Right lung (tissue), 2 donors: ENCODE measurements at regions not wholly inside any gene's neighbourhood (a gene's known extent, or its start where the extent isn't known, plus 50 kb on each side); places are given as distances from the start of the nearest gene placed in this dataset.

Experiments
- DNase-seq, 2 donors: peaks; one replicate each; pipeline ENCODE4 v3.0.0-alpha.2; 2013

DNA sequence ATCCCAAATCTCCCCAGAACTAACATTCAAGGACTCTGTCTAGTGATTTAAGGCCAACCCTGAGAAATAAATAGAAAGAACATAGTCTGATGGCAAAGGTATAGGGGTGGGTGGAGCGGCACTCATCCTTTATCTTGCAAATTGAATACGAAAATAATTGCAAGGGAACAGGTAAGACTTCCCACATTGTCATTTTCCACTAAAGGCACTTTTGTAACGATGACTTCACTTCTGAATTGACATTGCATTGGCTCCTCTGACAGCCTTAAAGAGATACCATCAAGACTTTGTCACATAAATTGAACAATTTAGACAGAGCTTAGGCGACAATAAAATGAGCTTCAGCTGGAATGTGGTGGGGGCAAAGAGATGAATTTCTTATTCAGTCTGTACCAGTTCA lies 75.3 kb upstream of the PLCL2 start:
- DNase-seq = no peak

DNA sequence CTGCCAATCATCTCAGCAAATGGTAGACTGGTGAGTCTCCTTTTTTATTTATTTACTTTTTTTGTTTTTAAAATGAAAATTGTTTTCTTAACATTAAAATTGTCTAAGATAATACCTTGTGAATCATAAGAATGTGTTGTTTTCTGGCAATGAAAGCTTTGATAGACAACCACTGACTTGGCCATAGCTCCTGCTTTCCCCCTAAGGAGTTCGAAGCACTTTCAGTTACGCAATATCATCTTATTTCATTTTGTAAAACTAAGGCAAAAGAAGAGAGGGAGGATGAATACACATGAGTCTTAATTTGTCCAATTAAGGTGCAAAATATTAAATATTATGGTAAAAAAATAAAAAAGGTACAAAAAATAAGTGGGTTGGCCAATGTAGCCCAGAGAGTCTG lies 74.8 kb upstream of the PLCL2 start:
- DNase-seq = no peak

DNA sequence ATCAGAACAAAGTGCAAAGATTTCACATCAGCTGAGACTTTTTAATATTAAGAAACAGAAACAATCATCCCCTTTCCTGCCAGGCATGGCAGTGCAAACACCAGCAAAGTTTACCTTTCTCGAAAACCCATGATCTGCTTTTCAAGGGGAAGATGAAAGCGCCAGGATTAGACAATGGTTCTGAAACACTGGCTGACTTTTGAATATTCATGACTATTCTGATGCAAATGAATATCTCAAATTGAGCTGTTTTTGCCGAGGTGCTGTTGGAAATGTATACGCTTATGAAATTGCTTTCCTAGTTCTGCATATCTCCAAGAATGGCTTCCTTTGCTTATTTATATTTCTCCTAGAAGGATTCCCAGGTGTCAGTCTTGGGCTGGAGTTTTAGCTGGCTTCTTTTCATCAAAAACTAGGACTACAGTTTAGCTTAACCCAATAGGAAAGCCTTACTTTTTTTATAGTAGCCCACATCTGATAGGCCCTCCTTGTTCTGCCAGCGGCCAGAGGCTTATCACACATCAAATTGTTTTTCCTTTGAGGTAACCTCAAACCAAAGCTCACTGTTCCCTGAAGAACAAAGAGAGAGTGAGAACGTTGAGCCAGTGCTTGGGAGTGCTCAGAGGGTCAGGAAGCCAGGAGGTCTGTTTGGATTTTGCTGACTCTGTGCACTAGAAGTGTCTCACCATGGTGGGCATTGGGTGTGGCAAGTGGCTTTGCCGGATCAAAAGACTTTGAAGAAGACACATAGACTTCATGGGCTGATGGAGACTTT lies 74.0 kb upstream of the PLCL2 start:
- DNase-seq = no peak

DNA sequence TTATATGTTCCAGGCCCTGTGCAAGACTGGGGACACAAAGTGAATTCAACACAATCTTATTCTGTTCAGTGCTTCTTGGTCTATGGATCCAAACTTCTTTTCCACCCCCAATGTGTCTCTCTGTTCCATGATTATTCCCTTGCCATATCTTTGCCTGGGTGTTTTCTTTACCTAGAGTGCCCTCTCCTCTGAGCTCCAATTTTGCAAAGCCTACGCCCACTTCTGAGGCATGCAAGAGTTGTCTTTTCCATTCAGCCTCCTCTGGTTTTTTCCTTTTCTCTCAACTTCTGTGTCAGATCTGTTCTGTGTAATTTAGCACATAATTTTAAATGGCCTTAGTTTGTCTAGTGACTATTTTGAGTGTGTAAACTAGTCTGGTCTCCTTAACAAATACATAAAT lies 72.8 kb upstream of the PLCL2 start:
- DNase-seq = no peak

DNA sequence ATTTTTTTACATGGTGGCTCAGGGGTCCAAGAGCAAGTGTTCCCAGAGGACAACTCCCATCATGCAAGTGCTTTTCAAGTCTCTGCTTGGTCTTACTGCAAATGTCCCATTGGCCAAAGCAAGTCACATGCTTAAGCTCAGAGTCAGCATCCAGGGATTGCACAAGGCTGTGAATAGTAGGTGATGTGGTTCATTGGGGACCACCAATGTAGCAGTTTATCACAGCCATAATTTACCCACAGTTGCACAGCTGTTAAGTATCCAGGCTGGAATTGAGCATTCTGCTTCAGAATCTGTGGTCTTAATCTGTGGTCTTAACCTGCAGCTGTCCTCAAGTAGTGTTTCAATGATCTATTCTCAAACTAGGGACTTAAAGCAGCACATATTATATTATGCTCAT lies 71.4 kb upstream of the PLCL2 start:
- DNase-seq = no peak

DNA sequence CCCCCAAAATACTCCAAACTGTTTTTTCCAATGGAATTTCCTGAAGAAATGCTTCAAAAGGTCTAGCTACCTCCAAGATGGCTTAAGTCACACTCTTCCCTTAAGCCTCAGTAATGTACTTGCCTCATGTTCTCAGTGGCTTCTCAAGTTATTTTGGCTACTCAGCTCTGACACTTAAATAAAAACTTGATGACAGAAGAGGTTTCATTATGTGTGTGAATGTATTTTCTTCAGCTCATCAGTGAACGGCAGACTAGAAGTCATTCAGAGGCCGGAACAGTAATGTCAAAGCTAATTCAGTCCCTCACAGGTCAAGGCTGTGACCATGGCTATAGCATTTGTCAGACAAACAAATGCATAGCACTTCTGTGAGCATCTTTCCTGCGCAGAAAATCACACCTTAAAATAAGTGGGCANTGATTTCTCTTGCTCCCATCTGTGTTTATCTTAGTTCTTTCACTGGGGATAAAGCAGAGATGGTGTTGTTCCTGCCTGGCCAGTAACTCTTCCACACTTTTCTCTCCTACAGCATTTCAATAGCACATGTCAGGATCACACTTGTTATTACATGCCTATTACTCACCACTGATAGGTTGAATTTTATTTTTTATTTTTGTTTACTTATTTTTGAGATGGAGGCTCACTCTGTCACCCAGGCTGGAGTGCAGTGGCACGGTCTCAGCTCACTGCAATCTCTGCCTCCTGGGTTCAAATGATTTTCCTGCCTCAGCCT lies 68.5 kb upstream of the PLCL2 start:
- DNase-seq = no peak

DNA sequence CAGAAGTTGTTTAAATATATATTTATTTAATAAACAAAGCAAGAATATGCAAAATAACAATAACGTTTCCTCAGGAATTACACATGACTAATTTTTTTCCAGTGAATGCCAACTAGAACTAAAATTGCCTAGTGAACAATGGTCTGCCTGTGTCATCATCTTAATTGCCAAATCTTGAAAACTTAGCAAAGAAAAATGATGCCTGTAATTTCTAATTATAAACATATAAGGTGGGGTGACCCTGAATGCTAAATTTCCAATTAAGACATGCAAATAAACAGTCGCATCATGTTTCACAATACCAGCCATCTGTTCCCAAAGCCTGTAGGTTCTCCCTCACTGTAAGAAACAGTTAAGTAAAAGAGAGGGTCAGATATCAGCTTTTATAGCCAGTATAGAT lies 67.6 kb upstream of the PLCL2 start:
- no peak for DNase-seq

DNA sequence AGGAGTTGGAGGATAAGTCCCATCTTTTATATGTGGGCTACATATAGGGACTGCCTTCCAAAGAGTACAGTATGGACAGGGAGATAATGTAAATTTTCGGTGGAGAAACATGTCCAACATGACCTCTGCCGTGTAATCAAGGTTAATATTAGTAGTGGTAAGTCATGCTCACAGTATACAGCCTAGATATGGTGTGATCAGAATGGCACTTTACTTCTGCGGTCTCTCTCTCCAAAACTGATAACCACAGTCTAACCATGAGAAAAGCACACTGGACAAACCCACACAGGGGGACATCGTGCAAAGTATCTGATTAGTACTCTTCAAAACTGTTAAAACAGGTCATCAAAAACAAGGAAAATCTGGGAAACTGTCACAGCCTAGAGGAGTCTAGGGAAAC lies 66.6 kb upstream of the PLCL2 start:
- no peak for DNase-seq

DNA sequence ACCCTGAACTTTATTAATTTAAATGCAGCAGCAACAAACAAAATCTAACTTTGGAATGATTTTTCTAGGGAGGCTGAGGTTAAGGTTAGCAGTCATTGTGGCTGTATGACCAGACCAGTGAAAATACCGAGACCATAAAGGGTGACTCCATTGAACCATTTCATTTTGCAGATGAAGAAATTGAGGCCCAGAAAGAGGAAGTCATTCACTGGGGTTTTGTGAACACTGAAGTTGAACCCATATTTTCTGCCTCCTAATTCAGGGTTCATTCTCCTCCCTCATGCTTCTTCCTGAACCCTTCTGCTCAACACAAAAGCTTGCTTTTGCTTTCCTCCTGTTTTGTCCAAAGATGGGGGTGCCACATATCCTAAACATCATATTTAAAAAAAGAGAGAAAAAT lies 65.8 kb upstream of the PLCL2 start:
- DNase-seq = no peak

DNA sequence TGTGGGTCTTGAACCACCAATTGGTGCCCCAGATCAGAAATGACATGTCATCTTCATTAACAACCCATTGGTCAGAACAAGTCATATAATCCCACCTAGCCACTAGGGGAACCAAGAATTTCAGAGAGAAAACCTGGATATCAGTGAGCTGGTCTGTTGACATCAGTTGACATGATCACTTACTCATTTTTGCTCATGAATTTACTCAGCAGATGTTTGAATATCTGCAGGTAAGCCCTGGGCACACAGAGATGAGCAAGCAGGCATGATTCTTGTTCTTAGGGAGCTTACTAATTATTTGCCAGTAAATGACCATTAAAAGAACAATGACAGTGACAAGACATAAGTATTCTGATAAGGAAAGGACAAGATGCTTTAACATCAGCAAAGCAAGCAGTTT lies 64.3 kb upstream of the PLCL2 start:
- DNase-seq = no peak

DNA sequence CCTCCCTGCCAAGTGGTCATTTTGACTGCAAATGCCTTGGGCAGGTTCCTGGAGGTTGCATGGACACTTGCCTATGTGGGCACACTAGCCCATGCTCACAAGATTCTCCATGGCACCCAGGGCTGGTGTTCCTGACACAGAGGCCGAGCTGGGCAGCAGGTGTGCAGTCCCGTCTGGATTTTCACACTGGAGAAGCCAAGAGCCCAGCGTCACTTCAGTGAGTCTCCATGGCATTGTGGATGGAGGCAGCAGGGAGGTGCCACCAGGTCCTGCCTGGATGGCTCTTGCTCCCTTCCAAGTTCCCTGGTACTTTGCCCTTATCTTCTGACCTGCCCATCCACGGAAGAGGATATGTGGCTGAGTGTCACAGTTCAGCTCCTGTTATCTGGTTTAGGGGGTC lies 63.7 kb upstream of the PLCL2 start:
- DNase-seq = no peak

DNA sequence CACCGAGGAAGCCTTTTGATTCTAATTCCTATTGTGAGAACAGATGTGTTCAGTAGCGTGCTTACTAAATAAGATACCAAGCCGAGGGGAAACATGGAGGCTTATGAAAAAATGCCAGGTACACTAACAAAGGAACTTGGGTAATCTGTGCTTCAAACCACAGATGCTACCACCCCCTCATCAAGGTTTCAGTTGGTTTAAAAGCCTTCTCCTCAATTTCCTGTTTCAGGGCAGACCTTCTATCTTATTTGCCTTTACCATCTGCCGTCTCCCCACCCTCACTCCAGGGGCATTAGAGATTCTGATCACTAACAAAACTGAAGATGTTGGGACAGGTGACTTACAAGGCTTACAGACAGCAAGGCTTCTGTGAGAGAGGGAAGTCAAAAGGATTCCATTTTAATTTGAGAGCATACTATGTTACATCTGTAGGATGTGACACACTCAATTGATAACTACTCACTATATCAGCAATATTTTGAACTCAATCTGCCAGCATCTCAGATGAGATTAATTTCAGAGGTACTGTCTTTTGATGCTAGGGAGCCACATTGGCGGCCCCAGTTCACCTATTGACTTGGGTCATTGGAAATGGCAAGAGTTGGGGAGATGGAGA lies 60.6 kb upstream of the PLCL2 start:
- no peak for DNase-seq

DNA sequence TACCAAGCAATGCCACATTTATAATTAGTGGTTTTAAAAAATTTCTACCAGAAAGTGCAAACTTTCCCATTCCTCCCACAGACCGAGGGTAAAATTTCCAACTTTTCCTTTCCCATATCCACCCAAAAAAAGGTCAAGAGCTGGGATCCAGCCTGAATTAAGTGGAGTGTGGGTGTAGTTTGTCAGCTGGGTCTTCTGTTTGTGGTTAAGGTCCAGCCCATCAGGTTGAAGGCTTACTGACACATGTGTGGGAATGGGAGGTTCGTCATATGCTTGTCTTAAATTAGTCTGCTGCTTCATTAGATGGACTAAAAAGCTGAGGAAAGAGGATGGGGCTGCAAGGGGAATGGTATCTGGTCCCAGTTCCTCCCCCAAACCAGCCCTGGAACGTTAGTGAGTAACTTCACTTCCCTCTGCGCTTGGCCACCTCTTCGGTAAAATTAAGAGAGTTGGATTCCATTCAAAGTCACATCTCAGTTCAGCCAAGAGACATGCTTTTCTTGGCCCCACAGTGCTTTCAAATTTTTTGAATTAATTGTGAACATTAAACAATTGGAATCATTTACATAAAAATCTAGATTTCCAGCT lies 59.0 kb upstream of the PLCL2 start:
- no peak for DNase-seq

DNA sequence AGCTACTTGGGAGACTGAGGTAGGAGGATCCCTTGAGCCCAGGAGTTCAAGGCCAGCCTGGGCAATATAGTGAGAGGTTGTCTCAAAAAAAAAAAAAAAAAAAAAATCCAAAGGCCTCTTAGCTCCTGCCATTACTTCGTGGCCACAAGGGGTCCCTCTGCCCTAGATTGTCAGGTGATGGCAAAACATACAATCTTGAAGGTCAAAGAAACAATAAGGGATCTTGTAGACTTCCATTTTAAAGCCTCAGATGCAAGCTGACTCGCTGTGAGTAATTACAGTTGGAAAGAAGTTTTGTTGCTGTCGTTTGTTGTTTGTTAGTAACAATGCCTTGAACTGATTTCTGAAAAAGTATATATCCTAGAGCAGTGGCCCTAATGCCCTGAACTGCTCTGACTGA lies 55.9 kb upstream of the PLCL2 start:
- no peak for DNase-seq

DNA sequence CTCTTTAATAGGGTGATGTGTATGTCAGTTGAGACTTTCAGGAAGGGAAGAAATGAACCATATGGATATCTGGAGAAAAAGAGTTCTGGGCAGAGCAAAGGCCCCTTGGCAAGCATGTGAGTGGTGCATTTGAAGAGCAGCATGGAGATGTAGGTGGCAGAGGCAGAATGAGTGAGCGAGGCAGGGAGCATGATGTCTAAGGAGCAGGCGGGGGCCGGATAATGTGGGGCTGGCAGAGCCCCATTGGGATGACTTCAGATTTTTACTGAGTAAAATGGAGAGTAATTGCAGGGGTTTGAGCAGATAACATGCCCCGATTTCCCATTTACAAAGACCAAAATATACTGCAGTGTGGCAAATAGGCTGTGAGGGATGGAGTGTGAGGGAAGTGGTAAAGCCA lies 52.9 kb upstream of the PLCL2 start:
- DNase-seq = no peak

DNA sequence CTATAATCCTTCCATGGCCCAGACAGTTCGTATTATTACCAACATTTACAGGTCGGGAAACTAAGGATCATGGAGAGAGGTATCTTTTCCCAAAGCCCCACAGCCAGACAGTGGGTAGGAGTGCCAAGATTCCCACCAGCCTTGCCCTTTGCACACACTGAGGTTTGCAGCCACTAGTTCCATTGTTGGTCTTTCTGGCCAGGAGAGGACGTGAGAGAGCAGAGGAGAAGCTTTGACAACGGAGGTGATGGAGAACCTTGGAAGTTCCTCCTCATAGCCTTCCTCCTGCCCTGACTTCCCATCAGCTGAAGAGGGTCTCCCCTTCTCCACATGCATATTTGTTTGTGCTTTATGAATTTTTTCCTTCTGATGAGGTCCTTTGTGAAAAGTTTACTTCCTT lies 50.5 kb upstream of the PLCL2 start:
- DNase-seq = no peak

DNA sequence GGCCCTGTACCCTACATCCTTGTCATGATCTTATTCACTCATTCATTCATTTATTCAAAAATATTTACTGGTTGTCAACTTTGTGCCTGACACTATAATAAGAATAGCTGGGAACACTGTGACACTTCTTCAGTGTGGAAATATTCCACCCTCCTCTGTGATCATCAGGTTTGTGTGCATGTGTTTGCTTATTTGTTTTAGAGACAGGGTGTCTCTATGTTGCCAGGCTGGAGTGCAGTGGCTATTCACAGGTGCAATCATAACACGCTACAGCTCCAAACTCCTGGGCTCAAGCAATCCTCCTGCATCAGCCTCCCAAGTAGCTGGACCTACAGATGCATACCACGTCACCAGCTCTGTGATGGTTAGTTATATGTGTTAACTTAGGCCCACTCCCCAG lies 50.0 kb upstream of the PLCL2 start:
- no peak for DNase-seq
